ENCODE measurements at regions not wholly inside any gene's neighbourhood (a gene's known extent, or its start where the extent isn't known, plus 50 kb on each side); places are given as distances from the start of the nearest gene placed in this dataset.

DNA sequence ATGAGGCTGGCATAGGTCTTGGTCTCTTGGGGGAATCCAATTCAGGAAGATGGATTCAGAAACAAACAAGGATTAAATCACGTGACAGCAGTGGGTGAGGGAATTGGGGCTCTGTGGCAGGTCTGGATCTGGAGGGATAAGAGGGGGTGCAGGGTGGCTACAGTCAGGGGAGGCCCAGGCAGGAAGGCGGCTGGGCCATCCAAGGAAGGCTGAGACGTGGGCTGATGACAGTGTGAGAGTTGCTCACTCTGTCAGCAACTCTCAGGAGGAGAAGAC lies 65.8 kb upstream of the COL5A1 start:
- ChIA-PET POLR2A (no interaction called here), CTCF (no interaction called here)
- TF ChIP-seq, protein P1, sequence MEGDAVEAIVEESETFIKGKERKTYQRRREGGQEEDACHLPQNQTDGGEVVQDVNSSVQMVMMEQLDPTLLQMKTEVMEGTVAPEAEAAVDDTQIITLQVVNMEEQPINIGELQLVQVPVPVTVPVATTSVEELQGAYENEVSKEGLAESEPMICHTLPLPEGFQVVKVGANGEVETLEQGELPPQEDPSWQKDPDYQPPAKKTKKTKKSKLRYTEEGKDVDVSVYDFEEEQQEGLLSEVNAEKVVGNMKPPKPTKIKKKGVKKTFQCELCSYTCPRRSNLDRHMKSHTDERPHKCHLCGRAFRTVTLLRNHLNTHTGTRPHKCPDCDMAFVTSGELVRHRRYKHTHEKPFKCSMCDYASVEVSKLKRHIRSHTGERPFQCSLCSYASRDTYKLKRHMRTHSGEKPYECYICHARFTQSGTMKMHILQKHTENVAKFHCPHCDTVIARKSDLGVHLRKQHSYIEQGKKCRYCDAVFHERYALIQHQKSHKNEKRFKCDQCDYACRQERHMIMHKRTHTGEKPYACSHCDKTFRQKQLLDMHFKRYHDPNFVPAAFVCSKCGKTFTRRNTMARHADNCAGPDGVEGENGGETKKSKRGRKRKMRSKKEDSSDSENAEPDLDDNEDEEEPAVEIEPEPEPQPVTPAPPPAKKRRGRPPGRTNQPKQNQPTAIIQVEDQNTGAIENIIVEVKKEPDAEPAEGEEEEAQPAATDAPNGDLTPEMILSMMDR (IDR thresholded peaks at IDR 0.05; ENCODE audit: control extremely low read depth, extremely low read depth, low read depth, missing control alignments), result no peak
- DNase-seq (ENCODE audit: extremely low spot score), result no peak

DNA sequence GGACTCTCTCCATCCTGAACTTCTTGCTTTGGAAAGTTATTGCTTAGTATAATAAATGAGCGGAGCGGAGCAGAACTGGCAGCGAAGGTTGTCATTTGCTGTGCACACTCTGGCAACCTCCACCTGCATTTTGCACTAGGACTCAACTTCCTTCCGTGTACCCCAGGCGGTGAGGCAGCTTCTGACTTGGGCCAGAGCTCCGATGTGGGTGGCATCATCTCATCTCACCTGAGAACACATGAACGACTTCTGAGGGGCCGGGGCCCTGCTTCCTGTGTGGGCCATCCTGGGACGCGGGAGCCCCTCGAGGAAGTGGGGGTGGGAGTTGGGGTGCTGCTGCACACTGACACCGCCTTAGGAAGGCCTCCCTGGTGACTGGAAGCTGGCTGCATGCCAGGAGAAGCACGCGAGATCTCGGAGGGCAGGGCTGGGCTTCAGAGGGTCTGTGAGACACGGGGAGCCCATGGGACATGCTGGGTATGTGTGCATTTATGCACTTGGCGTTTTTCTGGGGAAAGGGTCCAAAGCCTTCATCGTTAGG lies 56.5 kb upstream of the COL5A1 start:
- ChIA-PET POLR2A (no interaction called here), CTCF (no interaction called here)
- no peak for DNase-seq (ENCODE audit: extremely low spot score)
- TF ChIP-seq, protein P1 (IDR thresholded peaks at IDR 0.05; ENCODE audit: control extremely low read depth, extremely low read depth, low read depth, missing control alignments), result no peak

DNA sequence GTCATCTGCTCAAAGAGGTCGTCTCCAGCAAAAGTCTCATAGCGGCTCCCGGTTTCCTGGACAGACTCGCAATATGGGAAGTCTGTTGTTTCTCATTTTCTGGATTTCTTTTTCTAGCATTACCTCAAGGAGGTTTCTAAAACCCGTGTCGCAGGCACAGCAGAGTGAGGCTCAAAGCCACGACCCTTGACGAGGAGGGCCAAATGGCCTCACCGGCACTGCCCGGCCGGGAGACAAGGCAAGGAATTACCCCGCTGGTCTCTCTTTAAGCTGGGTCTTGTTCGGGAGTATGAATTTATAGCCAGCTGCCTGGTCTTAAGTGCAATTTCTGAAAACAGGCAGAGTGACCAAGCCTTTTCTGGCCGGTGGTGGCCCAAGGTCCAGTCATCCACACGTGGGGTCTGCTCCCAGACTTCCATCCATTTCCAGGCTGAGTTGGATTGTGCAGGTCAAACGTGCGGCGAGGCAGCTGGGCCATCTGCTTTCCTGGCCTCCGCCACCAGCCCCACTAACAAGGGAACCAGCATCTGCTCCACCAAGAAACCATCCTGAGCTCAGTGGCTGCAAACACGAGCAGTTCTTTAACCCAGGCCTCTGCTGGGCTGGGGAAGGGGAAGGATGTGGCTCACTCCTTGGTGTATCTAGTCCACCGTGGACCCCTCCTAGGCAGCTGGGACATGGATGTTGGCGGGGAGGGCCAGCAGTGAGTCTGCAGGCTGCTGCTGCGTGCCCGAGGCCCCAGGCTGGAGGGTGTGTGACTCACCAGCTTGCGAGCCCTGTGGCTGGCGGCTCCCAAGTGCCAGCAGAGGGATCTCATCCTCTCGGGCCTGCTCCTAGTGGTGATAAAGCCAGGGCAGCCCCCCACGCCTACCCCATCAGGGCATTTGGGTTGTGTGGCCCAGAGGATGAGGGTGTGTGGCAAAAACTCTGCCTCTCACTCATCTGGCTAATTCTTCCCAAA lies 55.6 kb upstream of the COL5A1 start:
- TF ChIP-seq, protein P1 (IDR thresholded peaks at IDR 0.05; ENCODE audit: control extremely low read depth, extremely low read depth, low read depth, missing control alignments), result no peak
- ChIA-PET CTCF (no interaction called here), POLR2A (no interaction called here)
- DNase-seq (ENCODE audit: extremely low spot score), result no peak

DNA sequence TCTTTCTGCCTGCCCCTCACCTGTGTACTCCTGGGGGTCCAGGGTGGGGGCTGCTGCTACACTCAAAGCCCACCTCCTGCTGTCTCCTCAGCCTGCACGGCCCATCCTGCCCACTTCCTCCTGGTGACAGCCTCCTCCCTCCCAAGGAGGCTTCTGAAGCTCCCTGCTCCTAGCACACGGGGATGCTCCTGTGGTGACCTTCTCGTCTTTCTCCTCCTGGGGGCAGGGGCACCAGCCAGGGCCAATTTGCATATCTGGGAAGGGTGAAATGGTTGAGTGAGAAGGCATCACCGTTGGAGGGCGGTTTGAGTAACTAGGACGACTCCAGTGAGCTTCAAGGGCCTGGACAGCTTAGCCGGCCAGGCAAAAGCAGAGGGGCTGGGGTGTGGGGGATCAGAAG lies 51.9 kb upstream of the COL5A1 start:
- ChIA-PET POLR2A (no interaction called here), CTCF (no interaction called here)
- TF ChIP-seq, protein P1 (IDR thresholded peaks at IDR 0.05; ENCODE audit: control extremely low read depth, extremely low read depth, low read depth, missing control alignments), result no peak
- no peak for DNase-seq (ENCODE audit: extremely low spot score)

DNA sequence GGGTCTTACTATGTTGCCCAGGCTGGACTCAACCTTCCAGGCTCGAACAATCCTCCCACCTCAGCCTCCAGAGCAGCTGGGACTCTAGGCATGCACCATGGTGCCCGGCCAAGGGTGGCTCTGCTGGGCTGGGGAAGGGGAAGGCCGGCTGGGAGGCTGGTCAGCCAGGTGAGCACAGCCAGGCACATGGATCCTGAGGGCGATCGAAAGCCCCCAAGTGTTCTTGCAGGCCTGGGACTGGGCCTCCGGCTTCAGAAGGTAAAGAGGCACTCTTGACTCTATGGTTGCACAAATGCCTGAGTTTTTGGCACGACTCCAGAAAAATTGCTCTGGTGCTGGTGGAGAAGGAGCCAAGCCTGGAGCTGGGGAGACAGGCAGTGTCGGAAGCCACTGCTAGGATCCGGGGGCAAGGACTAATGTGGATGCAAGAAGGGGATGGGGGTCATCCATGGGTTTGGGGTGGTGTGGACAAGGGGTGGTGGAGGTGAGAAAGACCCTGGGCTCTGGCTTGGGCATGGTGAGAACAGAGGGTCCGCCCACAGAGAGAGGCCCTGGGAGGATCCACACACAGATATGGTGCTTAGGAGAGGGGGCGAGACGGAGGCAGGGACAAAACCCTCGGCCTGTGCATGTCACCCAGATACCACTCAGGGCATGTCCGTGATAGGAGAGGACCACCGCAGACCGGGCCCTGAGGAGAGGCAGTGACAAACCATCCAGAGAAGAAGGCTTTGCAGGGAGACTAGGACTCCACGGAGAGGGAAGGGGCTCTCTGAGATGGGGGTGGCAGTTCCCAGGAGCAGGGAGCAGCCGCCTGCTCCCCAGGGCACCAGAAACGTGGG lies 51.1 kb upstream of the COL5A1 start:
- POLR2A ChIA-PET, result no interaction called here
- CTCF ChIA-PET, result no interaction called here
- DNase-seq (ENCODE audit: extremely low spot score), result no peak
- TF ChIP-seq, protein P1 (IDR thresholded peaks at IDR 0.05; ENCODE audit: control extremely low read depth, extremely low read depth, low read depth, missing control alignments), result no peak

DNA sequence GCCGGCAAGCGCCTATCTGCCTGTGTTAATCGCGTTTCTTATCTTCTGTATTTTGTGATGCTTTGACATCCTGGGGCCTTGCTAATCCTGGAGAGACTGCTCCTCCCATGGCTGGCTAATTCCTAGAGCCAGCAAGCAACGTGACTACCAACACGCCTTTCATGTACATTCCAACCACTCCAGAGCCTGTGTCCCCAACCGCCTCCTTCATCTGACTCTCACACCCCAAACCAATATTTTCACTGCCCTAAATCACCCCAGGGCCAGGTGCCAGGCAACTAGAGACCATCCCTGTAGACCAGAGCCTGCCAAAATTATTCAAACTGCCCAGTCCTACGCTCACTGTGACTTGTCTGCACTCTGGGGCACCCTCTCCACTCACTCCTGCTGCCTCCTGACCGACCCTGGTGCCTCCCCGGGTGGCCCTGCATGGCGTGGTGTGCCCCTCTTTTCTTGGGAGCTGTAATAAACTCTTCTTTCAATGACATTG lies 50.5 kb upstream of the COL5A1 start:
- ChIA-PET CTCF (no interaction called here), POLR2A (interaction anchor here (0.7 kb wide), 1 partner anchor 12 kb away, joined by 3 read pairs; no protein-coding TSS in a partner anchor)
- TF ChIP-seq, protein P1 (IDR thresholded peaks at IDR 0.05; ENCODE audit: control extremely low read depth, extremely low read depth, low read depth, missing control alignments), result no peak
- no peak for DNase-seq (ENCODE audit: extremely low spot score)
